DND-41 (cell line): ENCODE measurements at regions not wholly inside any gene's neighbourhood (a gene's known extent, or its start where the extent isn't known, plus 50 kb on each side); places are given as distances from the start of the nearest gene placed in this dataset.
"Not testable (repeated sequence)": the region's sequence is repeated elsewhere in the genome, so short reads cannot be mapped to it uniquely, and the experiment has no call there.

Experiments used
- ATAC-seq: fragments of 200-7000 bp; cut with Tn5 transposase; 3 replicates; pipeline ENCODE4 v1.9.1; 2021; ENCODE audit warnings: low read depth; ENCODE audit not compliant: insufficient read depth
- DNase-seq: peaks from one replicate; pipeline ENCODE4 v3.0.0-alpha.2; 2020
- H2AFZ ChIP-seq: 2 replicates; pipeline ENCODE4 v1.6.0; 2012; ENCODE audit warnings: low read depth, low read length
- H3K27ac ChIP-seq: 2 replicates; pipeline ENCODE4 v1.5.1; 2012; ENCODE audit warnings: low read length, inconsistent platforms
- H3K27me3 ChIP-seq: fragments of 200-600 bp; sonication (generic); 2 replicates; pipeline ENCODE4 v1.6.0; 2012; ENCODE audit warnings: low read length, mild to moderate bottlenecking, inconsistent platforms; ENCODE audit not compliant: insufficient read depth, poor library complexity
- H3K36me3 ChIP-seq: 2 replicates; pipeline ENCODE4 v1.5.1; 2012; ENCODE audit warnings: low read length, inconsistent platforms; ENCODE audit not compliant: insufficient read depth
- H3K4me1 ChIP-seq: 2 replicates; pipeline ENCODE4 v1.5.1; 2012; ENCODE audit warnings: mild to moderate bottlenecking, low read length; ENCODE audit not compliant: insufficient read depth
- H3K4me2 ChIP-seq: 2 replicates; pipeline ENCODE4 v1.6.0; 2012; ENCODE audit warnings: mild to moderate bottlenecking, moderate library complexity, low read length, inconsistent platforms; ENCODE audit not compliant: insufficient read depth
- H3K4me3 ChIP-seq, 2 experiments: fragments of 200-600 bp in 1 of 2; shearing (Covaris generic) in 1 of 2; 2 replicates each; pipeline ENCODE4 v1.5.1; 2012 to 2016; ENCODE audit warnings: inconsistent platforms in 2 of 2, low read length in 2 of 2, mild to moderate bottlenecking in 2 of 2, low read depth in 1 of 2, moderate library complexity in 1 of 2
- H3K79me2 ChIP-seq: 2 replicates; pipeline ENCODE4 v1.6.0; 2012; ENCODE audit warnings: low read length, inconsistent platforms; ENCODE audit not compliant: insufficient read depth
- H3K9ac ChIP-seq: 2 replicates; pipeline ENCODE4 v1.6.0; 2012; ENCODE audit warnings: low read depth, mild to moderate bottlenecking, inconsistent platforms, low read length, moderate library complexity
- H3K9me3 ChIP-seq: 2 replicates; pipeline ENCODE4 v1.5.1; 2012; ENCODE audit warnings: low read length, moderate library complexity, mild to moderate bottlenecking, inconsistent platforms; ENCODE audit not compliant: insufficient read depth, severe bottlenecking
- H4K20me1 ChIP-seq: 2 replicates; pipeline ENCODE4 v1.6.0; 2012; ENCODE audit warnings: low read length; ENCODE audit not compliant: insufficient read depth
- CTCF ChIP-seq: IDR thresholded peaks from 2 replicates; pipeline ENCODE4 v1.5.1; 2012; ENCODE audit warnings: borderline replicate concordance, low read length, moderate library complexity, mild to moderate bottlenecking; ENCODE audit not compliant: poor library complexity, severe bottlenecking; ENCODE audit errors: extremely low read depth
- EZH2 ChIP-seq: IDR thresholded peaks from 3 replicates; pipeline ENCODE4 v1.6.1; 2012; ENCODE audit warnings: borderline replicate concordance, low read depth, mild to moderate bottlenecking, moderate library complexity, low read length, inconsistent platforms; ENCODE audit not compliant: severe bottlenecking

- Histone ChIP-seq H3K79me2 (no peaks in the 10 kb centered on the region), H3K9ac (no peak overlapping the region), H3K36me3 (no peaks in the 10 kb centered on the region), H2AFZ (no peak overlapping the region), H3K4me1 (no peaks in the 10 kb centered on the region), H3K27me3 (no peaks in the 10 kb centered on the region), H3K9me3 (no peaks in the 10 kb centered on the region), H3K4me2 (no peak overlapping the region), H4K20me1 (no peaks in the 10 kb centered on the region), H3K27ac (no peak overlapping the region), H3K4me3 (no peak overlapping the region)
- DNase-seq (no peak), ATAC-seq (no peak)
- TF ChIP-seq EZH2: no peak
- TF ChIP-seq CTCF: no peak
Measured at GRCh38 chr5:26339576-26339975, 698.8 kb downstream of the CDH9 start.

GRCh38 chr5:26329562-26330189 lies 708.7 kb downstream of the CDH9 start:
- no peak overlapping the region for H3K9ac ChIP-seq
- ATAC-seq (no peak), DNase-seq (no peak)
- no peak overlapping the region for H3K27ac ChIP-seq
- H3K79me2 ChIP-seq: no peaks in the 10 kb centered on the region
- H3K36me3 ChIP-seq: no peaks in the 10 kb centered on the region
- H4K20me1 ChIP-seq: no peaks in the 10 kb centered on the region
- H3K4me3 ChIP-seq: no peak overlapping the region
- TF ChIP-seq EZH2 (no peak), CTCF (peak; percentile 20)
- H3K9me3 ChIP-seq: peaks cover 6% of the 10 kb centered on the region
- no peaks in the 10 kb centered on the region for H3K27me3 ChIP-seq
- H2AFZ ChIP-seq: no peak overlapping the region
- no peaks in the 10 kb centered on the region for H3K4me1 ChIP-seq
- no peak overlapping the region for H3K4me2 ChIP-seq

- H3K79me2 ChIP-seq: no peaks in the 10 kb centered on the region
- no peaks in the 10 kb centered on the region for H3K27me3 ChIP-seq
- TF ChIP-seq CTCF: no peak
- no peak for TF ChIP-seq EZH2
- no peaks in the 10 kb centered on the region for H3K4me1 ChIP-seq
- H3K36me3 ChIP-seq: no peaks in the 10 kb centered on the region
- no peak overlapping the region for H3K4me3 ChIP-seq
- ATAC-seq (no peak), DNase-seq (no peak)
- H3K27ac ChIP-seq: no peak overlapping the region
- no peaks in the 10 kb centered on the region for H4K20me1 ChIP-seq
- H3K9me3 ChIP-seq: peaks cover 6% of the 10 kb centered on the region
- no peak overlapping the region for H3K4me2 ChIP-seq
- no peak overlapping the region for H2AFZ ChIP-seq
- no peak overlapping the region for H3K9ac ChIP-seq
Measured at GRCh38 chr5:26326153-26326759, 712.1 kb downstream of the CDH9 start.

GRCh38 chr5:26325432-26325831 lies 713.0 kb downstream of the CDH9 start:
- H3K27ac ChIP-seq, H3K9ac ChIP-seq, H3K4me2 ChIP-seq, H3K36me3 ChIP-seq, H3K27me3 ChIP-seq, DNase-seq, H3K79me2 ChIP-seq, H3K4me1 ChIP-seq, H3K4me3 ChIP-seq, ATAC-seq, H3K9me3 ChIP-seq, H4K20me1 ChIP-seq, H2AFZ ChIP-seq: not testable (repeated sequence)

GRCh38 chr5:26324273-26324895 lies 714.0 kb downstream of the CDH9 start:
- H3K27me3 ChIP-seq, ATAC-seq, H4K20me1 ChIP-seq, H3K79me2 ChIP-seq, H3K9me3 ChIP-seq, H3K4me1 ChIP-seq, H3K4me2 ChIP-seq, H3K27ac ChIP-seq, H3K36me3 ChIP-seq, H3K4me3 ChIP-seq, DNase-seq, H3K9ac ChIP-seq, H2AFZ ChIP-seq: not testable (repeated sequence)
